ENCODE measurements at regions not wholly inside any gene's neighbourhood (a gene's known extent, or its start where the extent isn't known, plus 50 kb on each side); places are given as distances from the start of the nearest gene placed in this dataset.

DNA sequence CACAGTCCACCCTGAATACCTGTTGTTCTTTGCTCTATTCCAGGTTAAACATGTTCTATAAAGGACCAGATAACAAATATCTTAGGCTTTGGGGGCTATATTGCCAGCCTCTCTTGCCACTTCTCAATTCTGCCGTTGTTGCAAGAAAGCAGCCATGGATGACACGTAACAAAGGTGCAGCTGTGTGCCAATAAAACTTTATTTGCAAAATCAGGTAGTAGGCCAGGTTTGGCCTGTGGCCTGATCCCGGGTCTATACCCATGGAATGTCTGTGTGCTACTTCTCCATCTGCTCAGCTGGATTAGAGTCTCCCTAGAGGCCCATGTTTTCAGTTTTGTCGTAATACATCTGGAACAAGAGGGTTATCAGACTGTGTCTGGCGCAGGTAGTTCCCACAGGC lies 175.3 kb upstream of the KCNG1 start:
- no peak overlapping the region for H2BK20ac ChIP-seq (ENCODE audit: low read depth, low read length)
- no peak overlapping the region for H3K9ac ChIP-seq (ENCODE audit: low read depth, low read length)
- in situ Hi-C loops (cut with MboI; ENCODE audit: low sequenced_read_pairs), result no loop called here
- no peak overlapping the region for H3K23ac ChIP-seq (ENCODE audit: low read depth, low read length)
- H2BK5ac ChIP-seq (ENCODE audit: low read depth, low read length, poor library complexity, severe bottlenecking), result no peak overlapping the region
- no peak overlapping the region for H2BK15ac ChIP-seq (ENCODE audit: low read depth, low read length)
- intact Hi-C loops (cut with micrococcal nuclease), result no loop called here
- no TSS peak for BruUV-seq (replicated peaks)
- no peak overlapping the region for H3K4me2 ChIP-seq (ENCODE audit: low read depth, low read length)
- no peak overlapping the region for H3K18ac ChIP-seq (ENCODE audit: low read depth, low read length)
- H4K20me1 ChIP-seq (ENCODE audit: insufficient read depth, low read length), result no peaks in the 10 kb centered on the region
- no peaks in the 10 kb centered on the region for H3K36me3 ChIP-seq (ENCODE audit: control insufficient read depth, insufficient read depth, low read length)
- H3K14ac ChIP-seq (replicated peaks; ENCODE audit: low read depth, low read length), result no peak overlapping the region
- POLR2A ChIA-PET (ENCODE audit: unreplicated experiment), result no interaction called here
- H3K9me3 ChIP-seq (ENCODE audit: control insufficient read depth, insufficient read depth, low read length), result peaks cover 3% of the 10 kb centered on the region; the same call in 1 of the 2 replicates
- no peak overlapping the region for H3K4ac ChIP-seq (ENCODE audit: low read depth, low read length)
- H3K27ac ChIP-seq (ENCODE audit: insufficient read depth, low read length), result no peak overlapping the region
- H2AFZ ChIP-seq (replicated peaks; ENCODE audit: low read length, poor library complexity), result no peak overlapping the region
- no peak overlapping the region for H2AK9ac ChIP-seq (replicated peaks; ENCODE audit: low read depth, low read length, poor library complexity)
- H3K4me3 ChIP-seq (ENCODE audit: insufficient read depth, low read depth, low read length), result no peak overlapping the region
- DNase-seq (no peak), ATAC-seq (ENCODE audit: low read depth) (no peak)
- no peak overlapping the region for H3K56ac ChIP-seq (ENCODE audit: extremely low read depth, insufficient read depth, low read length)
- dilution Hi-C loops (cut with HindIII; ENCODE audit: low sequenced_read_pairs, unreplicated experiment), result no loop called here
- H4K5ac ChIP-seq (ENCODE audit: low read depth, low read length), result no peak overlapping the region
- H3K9me1 ChIP-seq (ENCODE audit: insufficient read depth, low read length), result peaks cover 19% of the 10 kb centered on the region
- WGBS, 2 experiments (ENCODE audit: extremely low coverage in 2 of 2, insufficient read length in 1 of 2), result no CpG with 5 or more reads among the region's 5 CpGs
- no peak overlapping the region for H4K91ac ChIP-seq (ENCODE audit: insufficient read depth, low read depth, low read length)
- H2BK120ac ChIP-seq (ENCODE audit: low read depth, low read length), result no peak overlapping the region
- H3K27me3 ChIP-seq (ENCODE audit: control insufficient read depth, insufficient read depth, low read length), result peaks cover 4% of the 10 kb centered on the region; the same call in 1 of the 2 replicates
- H3K79me1 ChIP-seq (ENCODE audit: low read depth in 1 of 2, low read length in 2 of 2), result no peaks in the 10 kb centered on the region
- H4K8ac ChIP-seq (ENCODE audit: low read depth in 2 of 2, low read length in 2 of 2), result no peak overlapping the region
- H3K4me1 ChIP-seq (ENCODE audit: control insufficient read depth, insufficient read depth, low read length), result peaks cover 9% of the 10 kb centered on the region
- CTCF ChIA-PET, result no interaction called here
- TF ChIP-seq CEBPB (IDR thresholded peaks at IDR 0.05; ENCODE audit: low read depth, low read length) (no peak), MAFK (IDR thresholded peaks at IDR 0.05; ENCODE audit: low read depth, low read length) (no peak), CHD1 (IDR thresholded peaks at IDR 0.05; ENCODE audit: low read depth, low read length) (no peak), MAZ (IDR thresholded peaks at IDR 0.05; ENCODE audit: borderline replicate concordance, low read depth, low read length) (no peak), BHLHE40 (IDR thresholded peaks at IDR 0.05; ENCODE audit: low read depth, low read length) (no peak), RCOR1 (IDR thresholded peaks at IDR 0.05; ENCODE audit: insufficient replicate concordance, low read length) (no peak), FOS (IDR thresholded peaks at IDR 0.05; ENCODE audit: low read depth, low read length) (no peak)
- TF ChIP-seq, protein P1, sequence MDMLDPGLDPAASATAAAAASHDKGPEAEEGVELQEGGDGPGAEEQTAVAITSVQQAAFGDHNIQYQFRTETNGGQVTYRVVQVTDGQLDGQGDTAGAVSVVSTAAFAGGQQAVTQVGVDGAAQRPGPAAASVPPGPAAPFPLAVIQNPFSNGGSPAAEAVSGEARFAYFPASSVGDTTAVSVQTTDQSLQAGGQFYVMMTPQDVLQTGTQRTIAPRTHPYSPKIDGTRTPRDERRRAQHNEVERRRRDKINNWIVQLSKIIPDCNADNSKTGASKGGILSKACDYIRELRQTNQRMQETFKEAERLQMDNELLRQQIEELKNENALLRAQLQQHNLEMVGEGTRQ (IDR thresholded peaks at IDR 0.05; ENCODE audit: low read depth, low read length), result no peak
- no peak overlapping the region for H2AK5ac ChIP-seq (ENCODE audit: low read depth, low read length)

Measured in IMR-90 (cell line).